Activated naive CD8-positive, alpha-beta T cell treated with anti-CD3 and anti-CD28 coated beads, Interleukin-2, amount 10 ng/mL, durations not matched to agents 7 days and 5 days (primary cell): ENCODE measurements at regions not wholly inside any gene's neighbourhood (a gene's known extent, or its start where the extent isn't known, plus 50 kb on each side); places are given as distances from the start of the nearest gene placed in this dataset.

Source experiments
- ATAC-seq: fragments of 150-1000 bp; cut with Tn5 transposase; one replicate; pipeline ENCODE4 v1.10.0; 2021; ENCODE audit warnings: low read depth, moderate library complexity
- POLR2A ChIA-PET: fragments of 350-600 bp; sonication (Branson Sonifier 250); formaldehyde crosslinking; loops from one replicate; lab custom pipeline; 2021; ENCODE audit warnings: antibody characterized with exemption; lab: Charles Lee
- DNase-seq: peaks from one replicate; pipeline ENCODE4 v3.0.0; 2021
- H3K27ac Mint-ChIP-seq: one replicate; pipeline ENCODE4 v1.8.0; 2022; ENCODE audit warnings: mild to moderate bottlenecking, mixed read lengths
- H3K27me3 Mint-ChIP-seq: one replicate; pipeline ENCODE4 v1.8.0; 2022; ENCODE audit warnings: mild to moderate bottlenecking, moderate library complexity, mixed read lengths
- H3K36me3 Mint-ChIP-seq: one replicate; pipeline ENCODE4 v1.8.0; 2021; ENCODE audit warnings: mild to moderate bottlenecking, mixed read lengths
- H3K4me1 Mint-ChIP-seq: one replicate; pipeline ENCODE4 v1.8.0; 2021; ENCODE audit warnings: mixed read lengths
- H3K4me3 Mint-ChIP-seq: one replicate; pipeline ENCODE4 v1.8.0; 2022; ENCODE audit warnings: mild to moderate bottlenecking, moderate library complexity, mixed read lengths
- H3K9me3 Mint-ChIP-seq: one replicate; pipeline ENCODE4 v1.8.0; 2021; ENCODE audit warnings: mixed read lengths

GRCh38 chr3:174636451-174636850 is 222.7 kb upstream of the NAALADL2 start:
- no peaks in the 10 kb centered on the region for H3K9me3 Mint-ChIP-seq
- no peaks in the 10 kb centered on the region for H3K27me3 Mint-ChIP-seq
- DNase-seq (no peak), ATAC-seq (no peak)
- H3K4me3 Mint-ChIP-seq: no peak overlapping the region
- no peaks in the 10 kb centered on the region for H3K36me3 Mint-ChIP-seq
- no peak overlapping the region for H3K27ac Mint-ChIP-seq
- POLR2A ChIA-PET: no interaction called here
- H3K4me1 Mint-ChIP-seq: no peaks in the 10 kb centered on the region

DNA sequence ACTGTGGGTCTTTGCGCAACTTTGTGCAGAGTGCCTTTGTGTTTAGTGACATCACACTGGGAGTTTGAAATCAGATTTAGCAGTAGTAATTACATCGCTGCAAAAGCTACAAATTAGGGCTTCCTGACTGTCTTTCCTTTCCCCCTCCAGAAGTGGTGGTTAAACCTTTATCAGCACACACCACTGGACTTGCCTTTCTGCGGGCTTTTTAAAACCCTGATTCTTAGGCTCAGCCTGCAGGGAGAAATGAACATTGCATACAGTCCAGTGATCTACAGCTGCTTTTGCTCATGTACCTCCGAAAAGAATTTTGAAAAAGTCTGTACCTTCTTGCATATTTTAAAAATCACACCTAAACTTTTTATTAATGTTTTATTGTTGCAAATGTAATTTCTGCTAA is 219.7 kb upstream of the NAALADL2 start:
- no peak for ATAC-seq
- DNase-seq: no peak
- Mint-ChIP-seq H3K9me3 (no peaks in the 10 kb centered on the region), H3K4me3 (no peak overlapping the region), H3K27ac (no peak overlapping the region), H3K27me3 (no peaks in the 10 kb centered on the region), H3K36me3 (no peaks in the 10 kb centered on the region), H3K4me1 (no peaks in the 10 kb centered on the region)
- POLR2A ChIA-PET: no interaction called here

- Mint-ChIP-seq H3K4me3 (no peak overlapping the region), H3K9me3 (no peaks in the 10 kb centered on the region), H3K27ac (no peak overlapping the region), H3K27me3 (no peaks in the 10 kb centered on the region), H3K4me1 (no peaks in the 10 kb centered on the region), H3K36me3 (no peaks in the 10 kb centered on the region)
- POLR2A ChIA-PET: no interaction called here
- DNase-seq (no peak), ATAC-seq (no peak)
Observed at GRCh38 chr3:174639970-174640369, 219.2 kb upstream of the NAALADL2 start.

DNA sequence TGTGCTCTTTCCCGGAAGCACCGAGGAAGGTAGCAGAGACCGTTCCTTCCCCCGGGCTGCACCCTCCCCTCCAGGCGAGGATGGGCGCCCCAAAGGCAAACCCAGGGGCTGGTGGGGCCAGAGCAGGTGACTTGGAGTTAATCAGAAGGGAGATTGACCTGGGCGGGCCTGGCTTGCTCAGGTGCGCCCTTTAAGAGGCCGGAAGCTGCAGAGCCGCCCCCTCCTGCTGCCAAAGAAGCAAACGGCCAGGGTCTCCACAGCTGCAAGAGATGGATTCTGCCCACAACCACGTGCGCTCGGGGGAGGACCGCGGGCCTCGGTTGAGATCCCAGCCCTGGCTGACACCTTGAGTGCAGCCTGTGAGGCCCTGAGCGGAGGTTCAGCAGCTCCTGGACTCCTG is 218.2 kb upstream of the NAALADL2 start:
- no peaks in the 10 kb centered on the region for H3K4me1 Mint-ChIP-seq
- no peaks in the 10 kb centered on the region for H3K9me3 Mint-ChIP-seq
- POLR2A ChIA-PET: no interaction called here
- DNase-seq (no peak), ATAC-seq (no peak)
- no peak overlapping the region for H3K4me3 Mint-ChIP-seq
- H3K27ac Mint-ChIP-seq: no peak overlapping the region
- H3K27me3 Mint-ChIP-seq: no peaks in the 10 kb centered on the region
- no peaks in the 10 kb centered on the region for H3K36me3 Mint-ChIP-seq

DNA sequence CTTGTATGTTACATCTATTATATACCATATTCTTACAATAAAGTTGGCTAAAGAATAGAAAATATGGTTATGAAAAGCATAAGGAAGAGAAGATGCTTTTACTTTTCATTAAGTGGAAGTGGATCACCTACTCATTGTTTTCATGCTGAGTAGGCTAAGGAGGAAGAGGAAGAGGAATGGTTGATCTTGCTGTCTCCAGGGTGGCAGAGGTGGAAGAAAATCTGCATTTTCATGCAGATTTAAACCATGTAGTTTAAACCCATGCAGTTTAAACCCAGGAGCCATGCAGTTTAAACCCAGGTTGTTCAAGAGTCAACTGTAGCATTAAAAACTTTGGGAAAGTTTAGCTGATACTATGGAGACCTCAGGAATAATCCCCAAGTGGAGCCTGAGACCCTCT is 214.8 kb upstream of the NAALADL2 start:
- Mint-ChIP-seq H3K4me3 (no peak overlapping the region), H3K4me1 (no peaks in the 10 kb centered on the region), H3K27me3 (no peaks in the 10 kb centered on the region), H3K36me3 (no peaks in the 10 kb centered on the region), H3K9me3 (no peaks in the 10 kb centered on the region), H3K27ac (no peak overlapping the region)
- ATAC-seq (no peak), DNase-seq (no peak)
- POLR2A ChIA-PET: no interaction called here

GRCh38 chr3:174651951-174652350 is 207.2 kb upstream of the NAALADL2 start:
- Mint-ChIP-seq H3K27me3 (no peaks in the 10 kb centered on the region), H3K9me3 (no peaks in the 10 kb centered on the region), H3K4me3 (no peak overlapping the region), H3K36me3 (no peaks in the 10 kb centered on the region), H3K4me1 (no peaks in the 10 kb centered on the region), H3K27ac (no peak overlapping the region)
- DNase-seq: no peak
- no peak for ATAC-seq
- POLR2A ChIA-PET: no interaction called here

DNA sequence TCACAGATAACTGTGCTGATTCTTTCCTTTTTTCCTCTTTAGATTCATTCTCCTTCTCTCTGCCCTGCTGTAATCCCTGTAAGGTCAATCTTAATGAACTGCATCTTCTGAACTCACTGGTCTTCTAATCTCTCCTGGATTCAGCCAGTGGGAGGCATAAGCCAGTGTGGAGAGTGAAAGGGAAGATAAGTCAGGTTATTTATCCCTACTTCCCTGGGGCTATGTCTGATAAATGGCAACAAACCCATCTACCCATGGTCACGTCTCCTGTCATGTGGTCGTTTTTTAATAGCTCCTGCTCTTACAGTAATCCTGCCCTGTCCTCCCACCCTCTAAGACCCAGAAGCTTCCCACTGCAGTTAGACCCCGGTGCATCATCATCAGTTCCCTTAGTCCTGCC is 199.6 kb upstream of the NAALADL2 start:
- Mint-ChIP-seq H3K9me3 (peaks cover under 1% of the 10 kb centered on the region), H3K4me1 (no peaks in the 10 kb centered on the region), H3K27me3 (no peaks in the 10 kb centered on the region), H3K36me3 (no peaks in the 10 kb centered on the region), H3K4me3 (no peak overlapping the region), H3K27ac (no peak overlapping the region)
- ATAC-seq (no peak), DNase-seq (no peak)
- POLR2A ChIA-PET: no interaction called here

DNA sequence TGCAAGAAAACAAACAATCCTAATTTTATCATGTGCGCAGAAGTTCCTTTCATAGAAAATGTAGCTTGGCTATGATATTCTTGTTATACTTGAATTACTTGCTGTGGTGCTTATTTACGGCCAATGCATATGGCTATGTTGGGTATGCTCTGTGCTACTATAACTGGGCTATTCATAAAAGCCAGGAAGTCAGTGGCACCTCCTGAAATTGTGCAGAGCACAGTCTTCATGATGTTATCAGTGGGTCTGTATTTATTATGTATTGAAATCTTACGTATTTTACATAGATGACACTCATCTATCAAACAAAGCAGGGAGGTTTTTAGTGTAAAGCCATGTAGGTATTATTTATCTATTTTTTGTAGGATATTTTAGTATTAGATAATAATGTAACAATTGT is 196.5 kb upstream of the NAALADL2 start:
- no peak overlapping the region for H3K4me3 Mint-ChIP-seq
- no peak overlapping the region for H3K27ac Mint-ChIP-seq
- ATAC-seq (no peak), DNase-seq (no peak)
- POLR2A ChIA-PET: no interaction called here
- no peaks in the 10 kb centered on the region for H3K27me3 Mint-ChIP-seq
- H3K9me3 Mint-ChIP-seq: peaks cover 3% of the 10 kb centered on the region
- H3K4me1 Mint-ChIP-seq: no peaks in the 10 kb centered on the region
- H3K36me3 Mint-ChIP-seq: no peaks in the 10 kb centered on the region

GRCh38 chr3:174667386-174667785 is 191.7 kb upstream of the NAALADL2 start:
- Mint-ChIP-seq H3K4me3 (no peak overlapping the region), H3K36me3 (no peaks in the 10 kb centered on the region), H3K4me1 (no peaks in the 10 kb centered on the region), H3K27ac (no peak overlapping the region), H3K27me3 (no peaks in the 10 kb centered on the region), H3K9me3 (peaks cover 3% of the 10 kb centered on the region)
- no peak for ATAC-seq
- POLR2A ChIA-PET: no interaction called here
- DNase-seq: no peak

DNA sequence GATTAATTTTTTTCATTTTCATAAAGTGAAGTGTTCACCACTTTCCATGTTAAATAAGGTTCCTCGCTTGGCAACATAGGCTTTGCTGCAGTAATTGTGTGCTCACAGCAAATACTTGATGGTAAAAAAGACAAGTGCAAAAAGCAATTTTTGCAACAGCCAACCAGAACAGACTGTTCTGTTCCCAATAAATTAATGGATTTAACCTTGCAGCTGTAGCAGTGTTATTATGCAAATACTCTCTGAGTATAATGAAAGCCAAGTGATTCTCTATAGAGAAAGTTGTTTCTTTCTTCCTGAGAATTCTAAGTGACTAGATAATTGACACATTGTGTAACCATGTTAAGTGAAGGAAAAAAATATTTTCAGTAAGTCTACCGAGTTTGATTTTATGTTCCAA is 183.7 kb upstream of the NAALADL2 start:
- Mint-ChIP-seq H3K27me3 (no peaks in the 10 kb centered on the region), H3K27ac (no peak overlapping the region), H3K36me3 (no peaks in the 10 kb centered on the region), H3K4me3 (no peak overlapping the region), H3K9me3 (no peaks in the 10 kb centered on the region), H3K4me1 (no peaks in the 10 kb centered on the region)
- DNase-seq: no peak
- POLR2A ChIA-PET: no interaction called here
- no peak for ATAC-seq

DNA sequence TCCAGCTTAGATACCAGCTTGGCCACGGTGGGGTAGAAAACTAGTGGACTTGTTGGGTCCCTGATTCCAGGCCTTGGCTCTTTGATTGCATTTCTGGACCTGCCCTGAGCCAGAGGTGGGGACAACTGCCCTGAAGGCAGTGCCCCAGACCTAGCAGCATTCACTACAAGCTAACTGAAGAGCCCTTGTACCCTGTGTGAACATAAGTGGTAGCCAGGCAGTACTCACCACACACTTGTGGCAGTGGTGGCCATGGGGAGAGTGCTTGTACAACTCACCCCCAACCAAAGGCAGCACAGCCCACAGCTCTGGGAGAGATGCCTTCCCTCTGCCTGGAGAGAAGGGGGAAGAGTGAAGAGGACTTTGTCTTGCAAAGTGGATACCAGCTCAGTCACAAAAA is 177.3 kb upstream of the NAALADL2 start:
- Mint-ChIP-seq H3K4me1 (no peaks in the 10 kb centered on the region), H3K9me3 (no peaks in the 10 kb centered on the region), H3K27ac (no peak overlapping the region), H3K4me3 (no peak overlapping the region), H3K36me3 (no peaks in the 10 kb centered on the region), H3K27me3 (no peaks in the 10 kb centered on the region)
- DNase-seq (no peak), ATAC-seq (no peak)
- POLR2A ChIA-PET: no interaction called here

DNA sequence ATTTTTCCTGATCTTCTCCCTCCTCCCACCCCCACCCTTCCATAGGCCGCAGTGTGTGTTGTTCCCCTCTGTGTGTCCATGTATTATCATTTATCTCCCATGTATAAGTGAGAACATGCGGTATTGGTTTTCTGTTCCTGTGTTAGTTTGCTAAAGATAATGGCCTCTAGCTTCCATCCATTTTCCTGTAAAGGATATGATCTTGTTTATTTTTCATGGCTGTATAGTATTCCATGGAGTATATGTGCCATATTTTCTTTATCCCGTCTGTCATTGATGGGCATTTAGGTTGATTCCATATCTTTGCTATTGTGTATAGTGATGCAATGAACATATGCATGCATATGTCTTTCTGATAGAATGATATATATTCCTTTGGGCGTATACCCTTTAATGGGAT is 173.3 kb upstream of the NAALADL2 start:
- no peak overlapping the region for H3K27ac Mint-ChIP-seq
- DNase-seq (no peak), ATAC-seq (no peak)
- H3K27me3 Mint-ChIP-seq: no peaks in the 10 kb centered on the region
- POLR2A ChIA-PET: no interaction called here
- H3K36me3 Mint-ChIP-seq: no peaks in the 10 kb centered on the region
- no peak overlapping the region for H3K4me3 Mint-ChIP-seq
- H3K4me1 Mint-ChIP-seq: no peaks in the 10 kb centered on the region
- no peaks in the 10 kb centered on the region for H3K9me3 Mint-ChIP-seq

- DNase-seq (no peak), ATAC-seq (no peak)
- H3K4me3 Mint-ChIP-seq: no peak overlapping the region
- H3K27ac Mint-ChIP-seq: no peak overlapping the region
- no peaks in the 10 kb centered on the region for H3K4me1 Mint-ChIP-seq
- POLR2A ChIA-PET: no interaction called here
- no peaks in the 10 kb centered on the region for H3K27me3 Mint-ChIP-seq
- H3K36me3 Mint-ChIP-seq: no peaks in the 10 kb centered on the region
- no peaks in the 10 kb centered on the region for H3K9me3 Mint-ChIP-seq
Observed at GRCh38 chr3:174697310-174697709, 161.8 kb upstream of the NAALADL2 start.

DNA sequence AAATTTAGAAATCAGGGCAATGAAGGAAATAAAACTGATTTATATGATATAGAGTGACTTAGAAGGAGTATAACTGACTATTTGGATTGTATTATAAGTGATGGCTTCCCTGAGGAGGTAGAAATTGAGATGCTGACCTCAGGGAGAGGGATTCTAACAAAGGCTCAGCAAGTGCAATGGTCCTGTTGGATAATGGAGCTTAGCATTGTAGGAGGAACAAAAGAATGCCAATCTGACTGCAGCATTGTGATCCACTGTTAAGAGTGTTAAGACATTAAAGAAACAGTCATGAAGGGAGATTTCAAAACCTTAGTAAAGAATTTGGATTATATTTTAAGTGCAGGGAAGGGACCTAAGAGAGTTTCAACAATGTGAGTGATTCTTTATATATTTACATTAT is 158.4 kb upstream of the NAALADL2 start:
- POLR2A ChIA-PET: no interaction called here
- H3K4me3 Mint-ChIP-seq: no peak overlapping the region
- no peak for DNase-seq
- H3K36me3 Mint-ChIP-seq: no peaks in the 10 kb centered on the region
- no peak for ATAC-seq
- no peaks in the 10 kb centered on the region for H3K27me3 Mint-ChIP-seq
- no peak overlapping the region for H3K27ac Mint-ChIP-seq
- no peaks in the 10 kb centered on the region for H3K9me3 Mint-ChIP-seq
- no peaks in the 10 kb centered on the region for H3K4me1 Mint-ChIP-seq

- POLR2A ChIA-PET: no interaction called here
- Mint-ChIP-seq H3K4me1 (no peaks in the 10 kb centered on the region), H3K27me3 (no peaks in the 10 kb centered on the region), H3K9me3 (peaks cover 2% of the 10 kb centered on the region), H3K27ac (no peak overlapping the region), H3K36me3 (no peaks in the 10 kb centered on the region), H3K4me3 (no peak overlapping the region)
- no peak for ATAC-seq
- DNase-seq: no peak
Observed at GRCh38 chr3:174710612-174711011, 148.5 kb upstream of the NAALADL2 start.
